Embryonic facial prominence (tissue), 1 donor: ENCODE measurements at regions not wholly inside any gene's neighbourhood (a gene's known extent, or its start where the extent isn't known, plus 50 kb on each side); places are given as distances from the start of the nearest gene placed in this dataset.

Experiments used
- DNase-seq: peaks from one replicate; pipeline ENCODE4 v3.0.0-alpha.2; 2016; ENCODE audit errors: extremely low spot score

- no peak for DNase-seq
Observed at GRCh38 chr3:44080474-44081072, 161.1 kb upstream of the TOPAZ1 start.

GRCh38 chr3:44090036-44090435 lies 151.7 kb upstream of the TOPAZ1 start:
- DNase-seq = no peak

GRCh38 chr3:44092497-44092896 lies 149.2 kb upstream of the TOPAZ1 start:
- DNase-seq = no peak

- DNase-seq = no peak
Observed at GRCh38 chr3:44093531-44093930, 148.2 kb upstream of the TOPAZ1 start.

- no peak for DNase-seq
Observed at GRCh38 chr3:44098656-44099415, 142.8 kb upstream of the TOPAZ1 start.

- no peak for DNase-seq
Observed at GRCh38 chr3:44099566-44100297, 142.0 kb upstream of the TOPAZ1 start.

- DNase-seq = no peak
Observed at GRCh38 chr3:44100298-44100695, 141.4 kb upstream of the TOPAZ1 start.

GRCh38 chr3:44104043-44104442 lies 137.6 kb upstream of the TOPAZ1 start:
- DNase-seq = no peak

- no peak for DNase-seq
Observed at GRCh38 chr3:44104668-44105321, 136.9 kb upstream of the TOPAZ1 start.

GRCh38 chr3:44105571-44105970 lies 136.1 kb upstream of the TOPAZ1 start:
- DNase-seq = no peak

- DNase-seq = no peak
Observed at GRCh38 chr3:44106756-44107155, 134.9 kb upstream of the TOPAZ1 start.

GRCh38 chr3:44108481-44108880 lies 133.2 kb upstream of the TOPAZ1 start:
- no peak for DNase-seq

- no peak for DNase-seq
Observed at GRCh38 chr3:44109771-44110361, 131.8 kb upstream of the TOPAZ1 start.

GRCh38 chr3:44110648-44111047 lies 131.0 kb upstream of the TOPAZ1 start:
- no peak for DNase-seq

GRCh38 chr3:44111482-44111881 lies 130.2 kb upstream of the TOPAZ1 start:
- DNase-seq = no peak

GRCh38 chr3:44114142-44114541 lies 127.5 kb upstream of the TOPAZ1 start:
- DNase-seq = no peak

GRCh38 chr3:44117239-44117638 lies 124.4 kb upstream of the TOPAZ1 start:
- no peak for DNase-seq

- DNase-seq = no peak
Observed at GRCh38 chr3:44117736-44118135, 124.0 kb upstream of the TOPAZ1 start.

- DNase-seq = no peak
Observed at GRCh38 chr3:44120721-44121582, 120.7 kb upstream of the TOPAZ1 start.

- no peak for DNase-seq
Observed at GRCh38 chr3:44125246-44125645, 116.4 kb upstream of the TOPAZ1 start.

GRCh38 chr3:44125882-44126281 lies 115.8 kb upstream of the TOPAZ1 start:
- DNase-seq = no peak
